H1 (cell line): ENCODE measurements at regions not wholly inside any gene's neighbourhood (a gene's known extent, or its start where the extent isn't known, plus 50 kb on each side); places are given as distances from the start of the nearest gene placed in this dataset.

Experiments
- ATF2 ChIP-seq: IDR thresholded peaks from 2 replicates; pipeline ENCODE4 v1.6.1; 2012; ENCODE audit warnings: low read length, inconsistent platforms
- BCL11A ChIP-seq, 2 experiments: IDR thresholded peaks; one replicate each; pipeline ENCODE4 v1.6.1; 2011; ENCODE audit warnings: low read depth in 2 of 2, low read length in 2 of 2, mild to moderate bottlenecking in 2 of 2
- CBX5 ChIP-seq: fragments of 300-800, 300-1000 bp; sonication (generic); IDR thresholded peaks from 2 replicates; pipeline ENCODE4 v1.7.1; 2016; ENCODE audit warnings: antibody characterized with exemption, low read length, low read depth
- CHD7 ChIP-seq: fragments of 300-600 bp; sonication (generic); IDR thresholded peaks from 2 replicates; pipeline ENCODE4 v1.7.1; 2012; ENCODE audit warnings: low read length, moderate library complexity, mild to moderate bottlenecking, inconsistent platforms; ENCODE audit not compliant: insufficient replicate concordance
- EP300 ChIP-seq, 2 experiments: IDR thresholded peaks; 1 replicate in 1 of 2; 2 replicates in 1 of 2; pipeline ENCODE4 v1.6.1; 2011 to 2012; ENCODE audit warnings: low read depth in 2 of 2, low read length in 2 of 2, mild to moderate bottlenecking in 2 of 2, borderline replicate concordance in 1 of 2, inconsistent platforms in 1 of 2, moderate library complexity in 1 of 2
- EZH2 ChIP-seq: fragments of 200-600 bp; sonication (generic); IDR thresholded peaks from 2 replicates; pipeline ENCODE4 v1.7.1; 2012; ENCODE audit warnings: low read depth, mild to moderate bottlenecking, moderate library complexity, low read length, inconsistent platforms; ENCODE audit not compliant: severe bottlenecking
- HDAC6 ChIP-seq: IDR thresholded peaks from one replicate; pipeline ENCODE4 v1.7.1; 2012; ENCODE audit warnings: low read depth, mild to moderate bottlenecking, inconsistent platforms, low read length, moderate library complexity
- RAD21 ChIP-seq, 2 experiments: IDR thresholded peaks in 1 of 2; conservative IDR thresholded peaks in 1 of 2; 2 replicates each; pipeline ENCODE4 v1.6.1; 2011; ENCODE audit warnings: low read depth in 2 of 2, low read length in 2 of 2, improper control_type of control experiment in 1 of 2, inconsistent platforms in 1 of 2, mild to moderate bottlenecking in 1 of 2, moderate library complexity in 1 of 2
- RXRA ChIP-seq: IDR thresholded peaks from 2 replicates; pipeline ENCODE4 v1.6.1; 2011; ENCODE audit warnings: low read depth, mild to moderate bottlenecking, low read length, moderate library complexity; ENCODE audit not compliant: insufficient read depth
- TCF12 ChIP-seq: IDR thresholded peaks from 2 replicates; pipeline ENCODE4 v1.6.1; 2011; ENCODE audit warnings: low read depth, mild to moderate bottlenecking, low read length

GRCh38 chr17:65362826-65363225 lies 198.6 kb downstream of the AXIN2 start (continued):
- TF ChIP-seq CHD7 (no peak), RXRA (no peak), EZH2 (no peak), RAD21 (IDR thresholded peaks at IDR 0.05 in 1 of 2, conservative IDR thresholded peaks at IDR 0.05 in 1 of 2; ENCODE audit: low read depth in 2 of 2, low read length in 2 of 2) (no peak), TCF12 (no peak), EP300 (IDR thresholded peaks at IDR 0.05; ENCODE audit: borderline replicate concordance in 1 of 2, low read depth in 2 of 2, low read length in 2 of 2) (no peak), CBX5 (no peak), BCL11A (IDR thresholded peaks at IDR 0.05; ENCODE audit: low read depth in 2 of 2, low read length in 2 of 2) (no peak), HDAC6 (no peak), ATF2 (no peak)
